Prostate gland (tissue), 2 donors: ENCODE measurements at regions not wholly inside any gene's neighbourhood (a gene's known extent, or its start where the extent isn't known, plus 50 kb on each side); places are given as distances from the start of the nearest gene placed in this dataset.

Experiments
- DNase-seq: peaks from one replicate; pipeline ENCODE4 v3.0.0-alpha.2; 2019; ENCODE audit warnings: low spot score
- H3K27ac ChIP-seq, 2 donors: fragments of 200-600 bp; sonication (generic); 2 replicates each; pipeline ENCODE4 v1.5.1; 2017 to 2019
- H3K27me3 ChIP-seq: fragments of 200-600 bp; sonication (generic); replicated peaks from 2 replicates; pipeline ENCODE4 v1.5.1; 2019; ENCODE audit not compliant: insufficient read depth
- H3K36me3 ChIP-seq, 2 donors: fragments of 200-600 bp; sonication (generic); 1 replicate in 1 of 2; 2 replicates in 1 of 2; pipeline versions ENCODE4 v1.5.1 to v1.8.1; 2017 to 2019
- H3K4me1 ChIP-seq: fragments of 200-600 bp; sonication (generic); replicated peaks from 2 replicates; pipeline ENCODE4 v1.5.1; 2019
- H3K4me3 ChIP-seq, 2 donors: fragments of 200-600 bp; sonication (generic); 2 replicates each; pipeline ENCODE4 v1.5.1; 2017 to 2019
- H3K9me3 ChIP-seq: fragments of 200-600 bp; sonication (generic); 2 replicates; pipeline ENCODE4 v1.5.1; 2017
- CTCF ChIP-seq, 4 experiments: fragments of 200-600 bp in 2 of 4; fragments of 450-650 bp in 2 of 4; sonication (generic) in 2 of 4; IDR thresholded peaks; 1 replicate in 3 of 4; 2 replicates in 1 of 4; pipeline ENCODE4 v1.5.1; 2016 to 2019; ENCODE audit warnings: antibody characterized with exemption in 4 of 4, mild to moderate bottlenecking in 2 of 4, moderate library complexity in 2 of 4
- POLR2A ChIP-seq: fragments of 450-650 bp; IDR thresholded peaks from one replicate; pipeline ENCODE4 v1.6.1; 2016; ENCODE audit warnings: antibody characterized with exemption, mild to moderate bottlenecking
- POLR2AphosphoS5 ChIP-seq: sonication (generic); formaldehyde crosslinking; IDR thresholded peaks from one replicate; pipeline ENCODE4 v1.6.1; 2017; ENCODE audit warnings: antibody characterized with exemption
- WGBS: methylation state at CpG from one replicate; pipeline ENCODE4 v1.1.5; 2018; 5-methylcytosine and 5-hydroxymethylcytosine counted together
- intact Hi-C: fragments of 100-400 bp; cut with DNase I; formaldehyde crosslinking; loops from one replicate; pipeline ENCODE4 v1.14.2; 2022

GRCh38 chr2:163173591-163173990 is 335.0 kb upstream of the KCNH7 start:
- 50% methylated on average over 1 of the region's 1 CpG for WGBS
- no peak for DNase-seq
- Histone ChIP-seq H3K27ac (no peak overlapping the region), H3K27me3 (no peaks in the 10 kb centered on the region), H3K36me3 (no peaks in the 10 kb centered on the region), H3K9me3 (no peaks in the 10 kb centered on the region), H3K4me1 (no peaks in the 10 kb centered on the region), H3K4me3 (no peak overlapping the region)
- TF ChIP-seq CTCF (IDR thresholded peaks at IDR 0.05) (no peak), POLR2AphosphoS5 (no peak), POLR2A (no peak)
- intact Hi-C loops = no loop called here

GRCh38 chr2:163171786-163172530 is 333.4 kb upstream of the KCNH7 start:
- Histone ChIP-seq H3K4me3 (no peak overlapping the region), H3K36me3 (no peaks in the 10 kb centered on the region), H3K27ac (no peak overlapping the region), H3K9me3 (no peaks in the 10 kb centered on the region), H3K4me1 (no peaks in the 10 kb centered on the region), H3K27me3 (no peaks in the 10 kb centered on the region)
- no peak for DNase-seq
- WGBS = 67% methylated on average over 2 of the region's 2 CpGs
- no peak for TF ChIP-seq POLR2A
- intact Hi-C loops = no loop called here

GRCh38 chr2:163157891-163158496 is 319.4 kb upstream of the KCNH7 start:
- Histone ChIP-seq H3K27me3 (no peaks in the 10 kb centered on the region), H3K36me3 (no peaks in the 10 kb centered on the region), H3K9me3 (no peaks in the 10 kb centered on the region), H3K4me1 (no peaks in the 10 kb centered on the region), H3K4me3 (no peak overlapping the region), H3K27ac (no peak overlapping the region)
- 97% methylated on average over 1 of the region's 1 CpG for WGBS
- TF ChIP-seq POLR2AphosphoS5 (no peak), POLR2A (no peak), CTCF (IDR thresholded peaks at IDR 0.05) (no peak)
- intact Hi-C loops = no loop called here
- no peak for DNase-seq

- Histone ChIP-seq H3K27ac (no peak overlapping the region), H3K9me3 (no peaks in the 10 kb centered on the region), H3K27me3 (no peaks in the 10 kb centered on the region), H3K4me1 (no peaks in the 10 kb centered on the region), H3K4me3 (no peak overlapping the region), H3K36me3 (no peaks in the 10 kb centered on the region)
- 98% methylated on average over 2 of the region's 2 CpGs for WGBS
- intact Hi-C loops = no loop called here
- DNase-seq = no peak
- TF ChIP-seq POLR2AphosphoS5 (no peak), POLR2A (no peak), CTCF (IDR thresholded peaks at IDR 0.05) (no peak)
These were observed 318.8 kb upstream of the KCNH7 start for GRCh38 chr2:163157411-163157810.

- intact Hi-C loops = no loop called here
- 95% methylated on average over 2 of the region's 2 CpGs for WGBS
- H3K27me3 ChIP-seq = no peaks in the 10 kb centered on the region
- TF ChIP-seq POLR2AphosphoS5 (no peak), POLR2A (no peak), CTCF (IDR thresholded peaks at IDR 0.05) (no peak)
- H3K9me3 ChIP-seq = no peaks in the 10 kb centered on the region
- H3K36me3 ChIP-seq = no peaks in the 10 kb centered on the region
- H3K4me3 ChIP-seq = no peak overlapping the region
- DNase-seq = no peak
- no peaks in the 10 kb centered on the region for H3K4me1 ChIP-seq
- no peak overlapping the region for H3K27ac ChIP-seq
These were observed 317.4 kb upstream of the KCNH7 start for GRCh38 chr2:163155925-163156324.
